Spleen (tissue), 11 donors: ENCODE measurements at regions not wholly inside any gene's neighbourhood (a gene's known extent, or its start where the extent isn't known, plus 50 kb on each side); places are given as distances from the start of the nearest gene placed in this dataset.
"Not testable (repeated sequence)": the region's sequence is repeated elsewhere in the genome, so short reads cannot be mapped to it uniquely, and the experiment has no call there.

Source experiments
- DNase-seq: peaks from one replicate; pipeline ENCODE4 v3.0.0-alpha.2; 2020
- H3K27ac ChIP-seq, 8 donors: fragments of 200-600 bp; sonication (generic) in 7 of 8; 1 replicate in 4 of 8; 2 replicates in 4 of 8; pipeline versions ENCODE4 v1.5.0 to v1.8.0; 2016 to 2021; ENCODE audit warnings: inconsistent platforms in 4 of 8, mild to moderate bottlenecking in 4 of 8, moderate library complexity in 1 of 8
- H3K27me3 ChIP-seq, 7 donors: fragments of 200-600 bp; sonication (generic) in 6 of 7; replicated peaks in 1 of 7; 1 replicate in 4 of 7; 2 replicates in 3 of 7; pipeline versions ENCODE4 v1.5.0 to v1.8.0; 2016 to 2021; ENCODE audit warnings: inconsistent platforms in 3 of 7, mild to moderate bottlenecking in 1 of 7
- H3K36me3 ChIP-seq, 6 donors: fragments of 200-600 bp; sonication (generic) in 5 of 6; 1 replicate in 4 of 6; 2 replicates in 2 of 6; pipeline versions ENCODE4 v1.5.0 to v1.8.0; 2016 to 2021; ENCODE audit warnings: inconsistent platforms in 2 of 6
- H3K4me1 ChIP-seq, 6 donors: fragments of 200-600 bp; sonication (generic) in 5 of 6; 1 replicate in 3 of 6; 2 replicates in 3 of 6; pipeline versions ENCODE4 v1.5.0 to v1.8.0; 2016 to 2021; ENCODE audit warnings: inconsistent platforms in 3 of 6
- H3K4me3 ChIP-seq, 8 donors: fragments of 200-600 bp; sonication (generic) in 7 of 8; 1 replicate in 4 of 8; 2 replicates in 4 of 8; pipeline versions ENCODE4 v1.5.0 to v1.8.0; 2016 to 2021; ENCODE audit warnings: inconsistent platforms in 4 of 8, mild to moderate bottlenecking in 4 of 8, moderate library complexity in 2 of 8
- H3K9me3 ChIP-seq, 8 donors: fragments of 200-600 bp; sonication (generic) in 7 of 8; 1 replicate in 4 of 8; 2 replicates in 4 of 8; pipeline versions ENCODE4 v1.5.0 to v1.8.0; 2016 to 2021; ENCODE audit warnings: inconsistent platforms in 4 of 8
- CTCF ChIP-seq, 11 experiments: fragments of 200-600 bp in 7 of 11; fragments of 450-650 bp in 4 of 11; sonication (generic) in 4 of 11; IDR thresholded peaks in 8 of 11; conservative IDR thresholded peaks in 3 of 11; 1 replicate in 7 of 11; 2 replicates in 4 of 11; pipeline versions ENCODE4 v1.4.0 to v1.8.0; 2016 to 2021; ENCODE audit warnings: antibody characterized with exemption in 11 of 11, inconsistent platforms in 4 of 11, mild to moderate bottlenecking in 1 of 11
- POLR2A ChIP-seq, 3 donors: fragments of 450-650 bp; IDR thresholded peaks; one replicate each; pipeline ENCODE4 v1.5.1; 2017; ENCODE audit warnings: antibody characterized with exemption in 3 of 3, mild to moderate bottlenecking in 1 of 3
- POLR2AphosphoS5 ChIP-seq, 3 donors: sonication (generic); formaldehyde crosslinking; IDR thresholded peaks; one replicate each; pipeline ENCODE4 v1.5.1; 2017; ENCODE audit warnings: antibody characterized with exemption in 3 of 3
- WGBS, 5 donors: extraction: QIAGEN DNeasy Blood & Tissue Kit in 3 of 5; methylation state at CpG; one replicate each; pipeline versions ENCODE4 v1.1.5 to v1.1.7; 2013 to 2018; 5-methylcytosine and 5-hydroxymethylcytosine counted together
- intact Hi-C: fragments of 100-400 bp; cut with DNase I; formaldehyde crosslinking; loops from one replicate; pipeline ENCODE4 v1.15.0; 2023; ENCODE audit warnings: low total_unique reads
- donor health status: healthy with polysubstance abuse.
- donor health status: DM: no; HTN: no; CAD: no; lungs with moderate emphysema.
- donor health status: DM: no; HTN: no; CAD: no.
- donor health status: Bipolar disorder and iron deficiency.
- donor health status: healthy.
- donor health status: DM: no; HTN: no; CAD: no.
- donor health status: DM: yes; HTN: yes; CAD: no.

- 64 to 87% (median 71%) methylated on average over 2 of the region's 2 CpGs for WGBS, 5 donors
- intact Hi-C loops = no loop called here
- TF ChIP-seq CTCF (IDR thresholded peaks at IDR 0.05 in 8 of 11, conservative IDR thresholded peaks at IDR 0.05 in 3 of 11) (no peak), POLR2A (IDR thresholded peaks at IDR 0.05) (no peak), POLR2AphosphoS5 (IDR thresholded peaks at IDR 0.05) (no peak)
These were observed 134.7 kb upstream of the TSC22D2 start for GRCh38 chr3:150273396-150273795.

GRCh38 chr3:150271591-150271960, 136.5 kb upstream of the TSC22D2 start:
- Histone ChIP-seq H3K27me3 (no peaks in the 10 kb centered on the region), H3K4me3 (no peak overlapping the region), H3K36me3 (no peaks in the 10 kb centered on the region), H3K4me1 (no peaks in the 10 kb centered on the region), H3K27ac (no peak overlapping the region), H3K9me3 (no peaks in the 10 kb centered on the region)
- DNase-seq = no peak
- TF ChIP-seq POLR2A (IDR thresholded peaks at IDR 0.05) = no peak
- TF ChIP-seq POLR2AphosphoS5 (IDR thresholded peaks at IDR 0.05) = no peak
- TF ChIP-seq CTCF (IDR thresholded peaks at IDR 0.05 in 8 of 11, conservative IDR thresholded peaks at IDR 0.05 in 3 of 11) = no peak
- intact Hi-C loops = no loop called here

More at GRCh38 chr3:150273396-150273795, 134.7 kb upstream of the TSC22D2 start:
- Histone ChIP-seq H3K36me3 (no peaks in the 10 kb centered on the region), H3K27me3 (no peaks in the 10 kb centered on the region), H3K4me1 (no peaks in the 10 kb centered on the region), H3K9me3 (no peaks in the 10 kb centered on the region), H3K4me3 (no peak overlapping the region), H3K27ac (no peak overlapping the region)
- no peak for DNase-seq

- 81 to 89% (median 84%) methylated on average over 4 of the region's 4 CpGs for WGBS, 5 donors
- H3K27me3 ChIP-seq = no peaks in the 10 kb centered on the region
These were observed 137.1 kb upstream of the TSC22D2 start for GRCh38 chr3:150270883-150271590.

GRCh38 chr3:150270444-150270843, 137.7 kb upstream of the TSC22D2 start:
- H3K4me1 ChIP-seq, H3K4me3 ChIP-seq, H3K9me3 ChIP-seq, intact Hi-C loops, H3K27ac ChIP-seq, H3K36me3 ChIP-seq, H3K27me3 ChIP-seq, DNase-seq: not testable (repeated sequence)
- 66 to 92% (median 79%) methylated on average over 3 of the region's 3 CpGs for WGBS, 5 donors

More at GRCh38 chr3:150270883-150271590, 137.1 kb upstream of the TSC22D2 start:
- intact Hi-C loops = no loop called here
- H3K9me3 ChIP-seq = no peaks in the 10 kb centered on the region
- H3K4me1 ChIP-seq = no peaks in the 10 kb centered on the region
- no peak overlapping the region for H3K27ac ChIP-seq
- no peak for DNase-seq
- H3K36me3 ChIP-seq = no peaks in the 10 kb centered on the region
- no peak for TF ChIP-seq POLR2A (IDR thresholded peaks at IDR 0.05)
- TF ChIP-seq CTCF (IDR thresholded peaks at IDR 0.05 in 8 of 11, conservative IDR thresholded peaks at IDR 0.05 in 3 of 11) = no peak
- no peak for TF ChIP-seq POLR2AphosphoS5 (IDR thresholded peaks at IDR 0.05)
- H3K4me3 ChIP-seq = no peak overlapping the region

- intact Hi-C loops = no loop called here
- H3K4me3 ChIP-seq = no peak overlapping the region
- no peak for TF ChIP-seq POLR2AphosphoS5 (IDR thresholded peaks at IDR 0.05)
- no peak for TF ChIP-seq POLR2A (IDR thresholded peaks at IDR 0.05)
- no peak for TF ChIP-seq CTCF (IDR thresholded peaks at IDR 0.05 in 8 of 11, conservative IDR thresholded peaks at IDR 0.05 in 3 of 11)
- H3K36me3 ChIP-seq = no peaks in the 10 kb centered on the region
- H3K9me3 ChIP-seq = no peaks in the 10 kb centered on the region
- no peaks in the 10 kb centered on the region for H3K4me1 ChIP-seq
- no peak overlapping the region for H3K27ac ChIP-seq
- H3K27me3 ChIP-seq = no peaks in the 10 kb centered on the region
- DNase-seq = no peak
- WGBS, 5 donors = 81 to 96% (median 92%) methylated on average over 3 of the region's 3 CpGs
These were observed 138.6 kb upstream of the TSC22D2 start for GRCh38 chr3:150269526-150269925.
